K562 (cell line): ENCODE measurements at regions not wholly inside any gene's neighbourhood (a gene's known extent, or its start where the extent isn't known, plus 50 kb on each side); places are given as distances from the start of the nearest gene placed in this dataset.

Experiments
- ATAC-seq: fragments of 200-7000 bp; cut with Tn5 transposase; 3 replicates; pipeline ENCODE4 v1.9.1; 2020; ENCODE audit warnings: moderate library complexity
- BruUV-seq: library from RNA; stranded (reverse); fragments of 400-500 nt; replicated peaks from 2 replicates; lab custom pipeline; 2021; lab: Mats Ljungman, UMichigan
- CTCF ChIA-PET: fragments of 300-600 bp; formaldehyde crosslinking; extraction: SDS; loops from one replicate; lab custom pipeline; 2021; ENCODE audit warnings: low intra/inter-chr PET ratio; lab: Yijun Ruan, JAX
- POLR2A ChIA-PET: fragments of 300-600, 350-650 bp; sonication (Branson Sonifier 250); formaldehyde crosslinking; extraction: SDS; loops from one replicate; lab custom pipeline; 2021; ENCODE audit warnings: antibody characterized with exemption, inconsistent platforms; lab: Yijun Ruan, JAX
- DNase-seq, 4 experiments: peaks; one replicate each; pipeline versions ENCODE4 v3.0.0 to v3.0.0-alpha.2; 2011 to 2018; ENCODE audit warnings: low spot score in 3 of 4, mixed read lengths in 3 of 4; ENCODE audit errors: extremely low read depth in 1 of 4
- FAIRE-seq: peaks from 2 replicates; lab custom pipeline; 2011; peaks lifted over from hg19 to GRCh38; lab: Jason Lieb, UNC
- H2AFZ ChIP-seq: 2 replicates; pipeline ENCODE4 v1.6.0; 2011; ENCODE audit warnings: low read depth, low read length, control low read depth, inconsistent platforms
- H3K27ac ChIP-seq: fragments of 200-600 bp; 3 replicates; pipeline ENCODE4 v1.8.0; 2011; ENCODE audit warnings: low read depth, mild to moderate bottlenecking, control low read depth, inconsistent platforms, low read length, moderate library complexity, mixed read lengths; ENCODE audit errors: extremely low read depth
- H3K27me3 ChIP-seq, 2 experiments: fragments of 300-600 bp in 1 of 2; 2 replicates in 1 of 2; 3 replicates in 1 of 2; pipeline versions ENCODE4 v1.6.0 to v1.8.0; 2011; ENCODE audit warnings: inconsistent platforms in 2 of 2, low read length in 2 of 2, mild to moderate bottlenecking in 1 of 2, mixed read lengths in 1 of 2, moderate library complexity in 1 of 2; ENCODE audit not compliant: control insufficient read depth in 2 of 2, insufficient read depth in 2 of 2
- H3K36me3 ChIP-seq: fragments of 300-600 bp; 3 replicates; pipeline ENCODE4 v1.8.0; 2011; ENCODE audit warnings: mild to moderate bottlenecking, low read length, inconsistent platforms; ENCODE audit not compliant: control insufficient read depth, insufficient read depth
- H3K4me1 ChIP-seq, 2 experiments: fragments of 200-600 bp in 1 of 2; replicated peaks in 1 of 2; 2 replicates in 1 of 2; 3 replicates in 1 of 2; pipeline versions ENCODE4 v1.5.1 to v1.8.0; 2011; ENCODE audit warnings: inconsistent platforms in 2 of 2, low read length in 2 of 2, mild to moderate bottlenecking in 1 of 2, mixed read lengths in 1 of 2, moderate library complexity in 1 of 2; ENCODE audit not compliant: control insufficient read depth in 2 of 2, insufficient read depth in 2 of 2
- H3K4me2 ChIP-seq: 2 replicates; pipeline ENCODE4 v1.6.1; 2011; ENCODE audit warnings: low read length, control low read depth, inconsistent platforms, mixed read lengths; ENCODE audit not compliant: insufficient read depth
- H3K4me3 ChIP-seq: fragments of 200-600 bp; sonication (generic), shearing (Covaris generic); 2 replicates; pipeline ENCODE4 v1.5.1; 2016; ENCODE audit warnings: control low read depth, inconsistent platforms
- H3K79me2 ChIP-seq: fragments of 200-600 bp; 3 replicates; pipeline ENCODE4 v1.8.0; 2011; ENCODE audit warnings: low read length, inconsistent platforms; ENCODE audit not compliant: control insufficient read depth, insufficient read depth
- H3K9ac ChIP-seq, 2 experiments: 2 replicates each; pipeline versions ENCODE4 v1.6.0 to v1.6.1; 2011; ENCODE audit warnings: low read depth in 2 of 2, low read length in 2 of 2, control low read depth in 1 of 2, inconsistent platforms in 1 of 2, mild to moderate bottlenecking in 1 of 2, mixed read lengths in 1 of 2; ENCODE audit not compliant: insufficient read depth in 1 of 2
- H3K9me1 ChIP-seq: one replicate; pipeline ENCODE4 v1.6.0; 2011; ENCODE audit warnings: inconsistent platforms, mild to moderate bottlenecking, low read length, moderate library complexity; ENCODE audit not compliant: control insufficient read depth, insufficient read depth
- H3K9me3 ChIP-seq: replicated peaks from 2 replicates; pipeline ENCODE4 v1.5.1; 2011; ENCODE audit warnings: low read depth, low read length, inconsistent platforms; ENCODE audit not compliant: control insufficient read depth, insufficient read depth
- H4K20me1 ChIP-seq: replicated peaks from 2 replicates; pipeline ENCODE4 v1.6.1; 2011; ENCODE audit warnings: low read length, inconsistent platforms, mixed read lengths; ENCODE audit not compliant: control insufficient read depth, insufficient read depth
- ELF1 ChIP-seq: fragments of 200-800 bp; sonication (Bioruptor generic); IDR thresholded peaks from 2 replicates; pipeline ENCODE4 v1.6.1; 2016; ENCODE audit warnings: missing genetic modification characterization, missing compliant biosample characterization
- PURB ChIP-seq: sonication (generic); formaldehyde crosslinking; IDR thresholded peaks from 2 replicates; pipeline ENCODE4 v1.9.0; 2021; ENCODE audit warnings: low read depth, mild to moderate bottlenecking, missing genetic modification reagents
- THRA ChIP-seq: fragments of 450-650 bp; IDR thresholded peaks from 2 replicates; pipeline ENCODE4 v1.6.1; 2017; ENCODE audit warnings: mild to moderate bottlenecking, moderate library complexity
- ZNF644 ChIP-seq: fragments of 200-800 bp; sonication (Bioruptor generic); IDR thresholded peaks from 2 replicates; pipeline ENCODE4 v1.6.1; 2016; ENCODE audit warnings: low read depth, missing genetic modification characterization, missing compliant biosample characterization
- ZNF707 ChIP-seq: fragments of 250-450 bp; sonication (Bioruptor Pico); conservative IDR thresholded peaks from 2 replicates; pipeline ENCODE4 v1.8.0; 2022; ENCODE audit warnings: inconsistent platforms, mild to moderate bottlenecking, moderate library complexity
- ZNF79 ChIP-seq: fragments of 250-450 bp; sonication (Bioruptor Pico); IDR thresholded peaks from 2 replicates; pipeline ENCODE4 v1.4.0; 2020; ENCODE audit warnings: low read depth, mild to moderate bottlenecking, moderate library complexity
- whole genome bisulfite sequencing: fragments of 100-300 bp; shearing (Covaris generic); methylation state at CpG from one replicate; pipeline ENCODE4 v1.1.6; 2016; ENCODE audit warnings: low coverage, mixed read lengths; ENCODE audit not compliant: insufficient coverage; ENCODE audit errors: missing lambda C conversion rate; 5-methylcytosine and 5-hydroxymethylcytosine counted together
- in situ Hi-C: fragments of 300-500 bp; cut with MboI; formaldehyde crosslinking; loops from 4 replicates; pipeline ENCODE4 v1.15.0; 2018; ENCODE audit warnings: inconsistent platforms, mixed read lengths
- intact Hi-C: fragments of 100-400 bp; cut with micrococcal nuclease; formaldehyde crosslinking; loops from 2 replicates; pipeline ENCODE4 v1.14.2; 2022
- TF ChIP-seq, protein P1 (sequence below): fragments of 250-450 bp; sonication (Bioruptor Pico); IDR thresholded peaks from 2 replicates; pipeline ENCODE4 v1.5.1; 2021; ENCODE audit warnings: mild to moderate bottlenecking

DNA sequence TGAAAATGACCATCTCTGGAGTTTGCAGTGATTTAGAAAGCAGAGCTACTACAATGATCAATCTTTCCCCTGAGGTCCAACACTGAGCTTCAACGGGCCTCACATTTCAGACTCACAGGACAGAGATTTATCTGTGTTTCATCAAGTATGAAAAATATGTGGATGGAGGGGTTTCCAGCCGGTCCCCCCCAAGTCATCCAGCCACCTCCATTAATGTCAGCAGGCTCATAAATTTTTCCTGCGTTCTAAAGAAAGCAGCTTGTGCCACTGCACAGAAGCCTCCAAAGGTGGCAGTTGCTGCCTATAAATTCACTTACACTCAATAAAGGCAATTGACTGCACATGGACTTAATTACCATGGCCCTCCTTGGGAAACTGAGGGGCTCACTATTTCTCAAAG, 117.4 kb upstream of the ACKR3 start:
- Histone ChIP-seq H3K4me2 (no peak overlapping the region), H3K4me1 (no peaks in the 10 kb centered on the region), H3K27me3 (peaks cover 0 to 12% of the 10 kb centered on the region in 2 experiments; a peak in 2 of 5 replicates), H3K27ac (no peak overlapping the region), H3K36me3 (no peaks in the 10 kb centered on the region), H3K9me3 (no peaks in the 10 kb centered on the region), H3K9me1 (no peaks in the 10 kb centered on the region), H3K4me3 (no peak overlapping the region), H2AFZ (no peak overlapping the region), H4K20me1 (no peaks in the 10 kb centered on the region), H3K79me2 (no peaks in the 10 kb centered on the region), H3K9ac (no peak overlapping the region)
- ATAC-seq (no peak), FAIRE-seq (no peak), DNase-seq (no peak)
- ChIA-PET POLR2A (no interaction called here), CTCF (no interaction called here)
- BruUV-seq = no TSS peak
- TF ChIP-seq ZNF707 (CRISPR knock-in tag) (no peak), ZNF79 (CRISPR knock-in tag) (no peak), ELF1 (no peak), PURB (CRISPR knock-in tag) (no peak), ZNF644 (no peak), THRA (no peak)
- TF ChIP-seq, protein P1, sequence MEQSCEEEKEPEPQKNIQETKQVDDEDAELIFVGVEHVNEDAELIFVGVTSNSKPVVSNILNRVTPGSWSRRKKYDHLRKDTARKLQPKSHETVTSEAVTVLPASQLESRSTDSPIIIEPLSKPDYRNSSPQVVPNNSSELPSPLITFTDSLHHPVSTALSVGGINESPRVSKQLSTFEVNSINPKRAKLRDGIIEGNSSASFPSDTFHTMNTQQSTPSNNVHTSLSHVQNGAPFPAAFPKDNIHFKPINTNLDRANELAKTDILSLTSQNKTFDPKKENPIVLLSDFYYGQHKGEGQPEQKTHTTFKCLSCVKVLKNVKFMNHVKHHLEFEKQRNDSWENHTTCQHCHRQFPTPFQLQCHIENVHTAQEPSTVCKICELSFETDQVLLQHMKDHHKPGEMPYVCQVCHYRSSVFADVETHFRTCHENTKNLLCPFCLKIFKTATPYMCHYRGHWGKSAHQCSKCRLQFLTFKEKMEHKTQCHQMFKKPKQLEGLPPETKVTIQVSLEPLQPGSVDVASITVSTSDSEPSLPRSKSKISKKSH = no peak
- in situ Hi-C loops = no loop called here
- intact Hi-C loops = no loop called here
- WGBS = 0% methylated on average over 3 of the region's 3 CpGs
